ENCODE measurements at regions not wholly inside any gene's neighbourhood (a gene's known extent, or its start where the extent isn't known, plus 50 kb on each side); places are given as distances from the start of the nearest gene placed in this dataset.

GRCh38 chr2:198324071-198324470 is 519.7 kb downstream of the PLCL1 start:
- H3K36me3 ChIP-seq (ENCODE audit: control insufficient read depth in 5 of 5, insufficient read depth in 5 of 5, low read length in 5 of 5): no peaks in the 10 kb centered on the region
- H3K4me1 ChIP-seq (ENCODE audit: control insufficient read depth in 5 of 5, insufficient read depth in 5 of 5, low read length in 5 of 5): no peaks in the 10 kb centered on the region
- no peaks in the 10 kb centered on the region for H3K9me3 ChIP-seq (ENCODE audit: control insufficient read depth in 5 of 5, low read length in 5 of 5)
- H3K9ac ChIP-seq (ENCODE audit: low read length in 5 of 5): no peak overlapping the region
- H3K4me3 ChIP-seq (ENCODE audit: low read depth in 1 of 5, low read length in 5 of 5): no peak overlapping the region
- H3K27ac ChIP-seq (ENCODE audit: low read depth, low read length): no peak overlapping the region
- H3K27me3 ChIP-seq (ENCODE audit: control insufficient read depth in 5 of 5, insufficient read depth in 4 of 5, low read length in 5 of 5): peaks cover 0 to 4% (median 2%) of the 10 kb centered on the region in 5 donors

- no peaks in the 10 kb centered on the region for H3K4me1 ChIP-seq (ENCODE audit: control insufficient read depth in 5 of 5, insufficient read depth in 5 of 5, low read length in 5 of 5)
- no peak overlapping the region for H3K4me3 ChIP-seq (ENCODE audit: low read depth in 1 of 5, low read length in 5 of 5)
- H3K27me3 ChIP-seq (ENCODE audit: control insufficient read depth in 5 of 5, insufficient read depth in 4 of 5, low read length in 5 of 5): peaks cover 0 to 4% (median 2%) of the 10 kb centered on the region in 5 donors
- no peak overlapping the region for H3K27ac ChIP-seq (ENCODE audit: low read depth, low read length)
- no peaks in the 10 kb centered on the region for H3K9me3 ChIP-seq (ENCODE audit: control insufficient read depth in 5 of 5, low read length in 5 of 5)
- no peak overlapping the region for H3K9ac ChIP-seq (ENCODE audit: low read length in 5 of 5)
- no peaks in the 10 kb centered on the region for H3K36me3 ChIP-seq (ENCODE audit: control insufficient read depth in 5 of 5, insufficient read depth in 5 of 5, low read length in 5 of 5)
These were observed 517.9 kb downstream of the PLCL1 start for GRCh38 chr2:198322275-198322674.

GRCh38 chr2:198321522-198322088 is 517.2 kb downstream of the PLCL1 start:
- H3K27ac ChIP-seq (ENCODE audit: low read depth, low read length): no peak overlapping the region
- H3K9ac ChIP-seq (ENCODE audit: low read length in 5 of 5): no peak overlapping the region
- H3K4me3 ChIP-seq (ENCODE audit: low read depth in 1 of 5, low read length in 5 of 5): no peak overlapping the region
- H3K4me1 ChIP-seq (ENCODE audit: control insufficient read depth in 5 of 5, insufficient read depth in 5 of 5, low read length in 5 of 5): no peaks in the 10 kb centered on the region
- H3K36me3 ChIP-seq (ENCODE audit: control insufficient read depth in 5 of 5, insufficient read depth in 5 of 5, low read length in 5 of 5): no peaks in the 10 kb centered on the region
- no peaks in the 10 kb centered on the region for H3K9me3 ChIP-seq (ENCODE audit: control insufficient read depth in 5 of 5, low read length in 5 of 5)
- peaks cover 0 to 4% (median 2%) of the 10 kb centered on the region in 5 donors for H3K27me3 ChIP-seq (ENCODE audit: control insufficient read depth in 5 of 5, insufficient read depth in 4 of 5, low read length in 5 of 5)

GRCh38 chr2:198316852-198317396 is 512.5 kb downstream of the PLCL1 start:
- Histone ChIP-seq H3K27ac (ENCODE audit: low read depth, low read length) (no peak overlapping the region), H3K4me1 (ENCODE audit: control insufficient read depth in 5 of 5, insufficient read depth in 5 of 5, low read length in 5 of 5) (no peaks in the 10 kb centered on the region), H3K4me3 (ENCODE audit: low read depth in 1 of 5, low read length in 5 of 5) (no peak overlapping the region), H3K9me3 (ENCODE audit: control insufficient read depth in 5 of 5, low read length in 5 of 5) (no peaks in the 10 kb centered on the region), H3K9ac (ENCODE audit: low read length in 5 of 5) (no peak overlapping the region), H3K36me3 (ENCODE audit: control insufficient read depth in 5 of 5, insufficient read depth in 5 of 5, low read length in 5 of 5) (no peaks in the 10 kb centered on the region), H3K27me3 (ENCODE audit: control insufficient read depth in 5 of 5, insufficient read depth in 4 of 5, low read length in 5 of 5) (peaks cover 2 to 7% (median 4%) of the 10 kb centered on the region in 5 donors)

GRCh38 chr2:198315791-198316630 is 511.6 kb downstream of the PLCL1 start:
- no peaks in the 10 kb centered on the region for H3K9me3 ChIP-seq (ENCODE audit: control insufficient read depth in 5 of 5, low read length in 5 of 5)
- H3K27ac ChIP-seq (ENCODE audit: low read depth, low read length): no peak overlapping the region
- no peaks in the 10 kb centered on the region for H3K36me3 ChIP-seq (ENCODE audit: control insufficient read depth in 5 of 5, insufficient read depth in 5 of 5, low read length in 5 of 5)
- peaks cover 0 to 8% (median 3%) of the 10 kb centered on the region in 5 donors for H3K27me3 ChIP-seq (ENCODE audit: control insufficient read depth in 5 of 5, insufficient read depth in 4 of 5, low read length in 5 of 5)
- no peak overlapping the region for H3K9ac ChIP-seq (ENCODE audit: low read length in 5 of 5)
- H3K4me1 ChIP-seq (ENCODE audit: control insufficient read depth in 5 of 5, insufficient read depth in 5 of 5, low read length in 5 of 5): no peaks in the 10 kb centered on the region
- H3K4me3 ChIP-seq (ENCODE audit: low read depth in 1 of 5, low read length in 5 of 5): no peak overlapping the region

- H3K27ac ChIP-seq (ENCODE audit: low read depth, low read length): no peak overlapping the region
- no peaks in the 10 kb centered on the region for H3K4me1 ChIP-seq (ENCODE audit: control insufficient read depth in 5 of 5, insufficient read depth in 5 of 5, low read length in 5 of 5)
- H3K36me3 ChIP-seq (ENCODE audit: control insufficient read depth in 5 of 5, insufficient read depth in 5 of 5, low read length in 5 of 5): no peaks in the 10 kb centered on the region
- H3K9me3 ChIP-seq (ENCODE audit: control insufficient read depth in 5 of 5, low read length in 5 of 5): no peaks in the 10 kb centered on the region
- peaks cover 0 to 9% (median 3%) of the 10 kb centered on the region in 5 donors for H3K27me3 ChIP-seq (ENCODE audit: control insufficient read depth in 5 of 5, insufficient read depth in 4 of 5, low read length in 5 of 5)
- H3K4me3 ChIP-seq (ENCODE audit: low read depth in 1 of 5, low read length in 5 of 5): no peak overlapping the region
- no peak overlapping the region for H3K9ac ChIP-seq (ENCODE audit: low read length in 5 of 5)
These were observed 510.3 kb downstream of the PLCL1 start for GRCh38 chr2:198314559-198315153.

- Histone ChIP-seq H3K27ac (ENCODE audit: low read depth, low read length) (no peak overlapping the region), H3K4me3 (ENCODE audit: low read depth in 1 of 5, low read length in 5 of 5) (no peak overlapping the region), H3K4me1 (ENCODE audit: control insufficient read depth in 5 of 5, insufficient read depth in 5 of 5, low read length in 5 of 5) (no peaks in the 10 kb centered on the region), H3K9me3 (ENCODE audit: control insufficient read depth in 5 of 5, low read length in 5 of 5) (no peaks in the 10 kb centered on the region), H3K27me3 (ENCODE audit: control insufficient read depth in 5 of 5, insufficient read depth in 4 of 5, low read length in 5 of 5) (peaks cover 0 to 9% (median 3%) of the 10 kb centered on the region in 5 donors), H3K36me3 (ENCODE audit: control insufficient read depth in 5 of 5, insufficient read depth in 5 of 5, low read length in 5 of 5) (no peaks in the 10 kb centered on the region), H3K9ac (ENCODE audit: low read length in 5 of 5) (no peak overlapping the region)
These were observed 508.4 kb downstream of the PLCL1 start for GRCh38 chr2:198312596-198313483.

- no peak overlapping the region for H3K4me3 ChIP-seq (ENCODE audit: low read depth in 1 of 5, low read length in 5 of 5)
- H3K36me3 ChIP-seq (ENCODE audit: control insufficient read depth in 5 of 5, insufficient read depth in 5 of 5, low read length in 5 of 5): no peaks in the 10 kb centered on the region
- peaks cover 0 to 6% (median 0%) of the 10 kb centered on the region in 5 donors for H3K4me1 ChIP-seq (ENCODE audit: control insufficient read depth in 5 of 5, insufficient read depth in 5 of 5, low read length in 5 of 5)
- H3K27ac ChIP-seq (ENCODE audit: low read depth, low read length): no peak overlapping the region
- H3K9me3 ChIP-seq (ENCODE audit: control insufficient read depth in 5 of 5, low read length in 5 of 5): no peaks in the 10 kb centered on the region
- H3K27me3 ChIP-seq (ENCODE audit: control insufficient read depth in 5 of 5, insufficient read depth in 4 of 5, low read length in 5 of 5): peaks cover 0 to 9% (median 3%) of the 10 kb centered on the region in 5 donors
- no peak overlapping the region for H3K9ac ChIP-seq (ENCODE audit: low read length in 5 of 5)
These were observed 506.6 kb downstream of the PLCL1 start for GRCh38 chr2:198311020-198311419.

GRCh38 chr2:198309673-198310280 is 505.4 kb downstream of the PLCL1 start:
- no peak overlapping the region for H3K9ac ChIP-seq (ENCODE audit: low read length in 5 of 5)
- no peaks in the 10 kb centered on the region for H3K9me3 ChIP-seq (ENCODE audit: control insufficient read depth in 5 of 5, low read length in 5 of 5)
- H3K4me3 ChIP-seq (ENCODE audit: low read depth in 1 of 5, low read length in 5 of 5): no peak overlapping the region
- peaks cover 0 to 9% (median 3%) of the 10 kb centered on the region in 5 donors for H3K27me3 ChIP-seq (ENCODE audit: control insufficient read depth in 5 of 5, insufficient read depth in 4 of 5, low read length in 5 of 5)
- H3K4me1 ChIP-seq (ENCODE audit: control insufficient read depth in 5 of 5, insufficient read depth in 5 of 5, low read length in 5 of 5): peaks cover 0 to 8% (median 0%) of the 10 kb centered on the region in 5 donors
- H3K36me3 ChIP-seq (ENCODE audit: control insufficient read depth in 5 of 5, insufficient read depth in 5 of 5, low read length in 5 of 5): no peaks in the 10 kb centered on the region
- H3K27ac ChIP-seq (ENCODE audit: low read depth, low read length): no peak overlapping the region
